Midbrain (tissue), 1 donor: ENCODE measurements at regions not wholly inside any gene's neighbourhood (a gene's known extent, or its start where the extent isn't known, plus 50 kb on each side); places are given as distances from the start of the nearest gene placed in this dataset.

Source experiments
- DNase-seq: peaks from one replicate; lab custom pipeline; 2025; lab: John Stamatoyannopoulos, UW

DNA sequence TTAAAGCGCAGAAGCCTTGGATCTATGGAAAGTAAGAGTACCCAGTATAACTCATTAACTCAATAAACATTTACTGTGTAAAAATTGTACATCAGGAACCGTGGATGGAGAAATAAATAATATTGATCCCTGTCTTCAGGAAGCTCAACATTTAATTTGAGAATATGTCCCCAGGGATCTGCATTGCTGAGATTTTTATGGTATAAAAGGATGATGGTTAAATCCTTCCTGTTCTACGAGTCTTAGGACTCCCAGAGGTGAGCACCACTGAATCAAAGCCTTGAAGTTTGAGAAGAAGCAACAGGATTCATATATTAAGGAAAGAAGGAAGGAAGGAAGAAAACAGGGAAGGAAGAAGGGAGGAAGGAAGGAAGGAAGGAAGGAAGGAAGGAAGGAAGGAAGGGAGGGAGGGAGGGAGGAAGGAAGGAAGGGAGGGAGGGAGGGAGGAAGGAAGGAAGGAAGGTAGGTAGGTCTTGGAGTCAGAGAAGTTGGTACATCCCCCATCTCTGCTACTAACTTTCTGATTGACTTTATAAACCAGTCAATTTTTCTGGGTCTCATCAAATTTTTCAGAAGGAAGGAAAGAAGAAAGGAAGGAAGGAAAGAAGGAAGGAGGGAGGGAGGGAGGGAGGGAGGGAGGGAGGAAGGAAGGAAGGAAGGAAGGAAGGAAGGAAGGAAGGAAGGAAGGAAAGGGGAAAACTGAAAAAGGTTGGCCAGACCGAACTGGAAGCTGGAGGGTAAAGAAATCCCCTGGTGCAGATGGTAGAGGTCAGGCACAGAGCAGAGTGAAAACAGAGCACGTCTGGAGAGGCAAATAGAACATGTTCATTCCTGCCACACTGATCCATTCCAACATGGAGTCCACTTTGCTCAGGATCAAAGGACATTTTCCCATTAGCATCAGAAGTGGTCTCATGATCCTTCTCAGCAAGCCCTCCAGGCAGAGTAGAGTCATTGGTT, 422.2 kb upstream of the CDH11 start:
- DNase-seq = no peak

DNA sequence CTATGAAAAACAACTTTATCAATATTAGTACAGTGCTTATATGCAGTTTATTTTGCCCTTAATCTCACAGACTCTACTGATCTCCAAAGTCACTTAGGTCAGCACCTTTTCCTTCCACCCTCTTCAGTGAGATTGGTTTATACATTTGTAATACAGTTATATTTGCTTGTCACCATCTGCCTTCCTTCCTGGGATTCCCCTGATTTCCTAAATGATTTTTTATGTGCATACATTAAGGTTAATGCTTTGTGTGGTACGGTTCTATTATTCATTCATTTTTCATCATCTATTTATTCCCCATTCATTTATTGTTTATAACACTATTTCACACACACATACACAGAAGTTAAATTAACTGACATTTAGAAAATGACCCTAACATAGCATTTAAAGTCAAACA, 419.8 kb upstream of the CDH11 start:
- no peak for DNase-seq

DNA sequence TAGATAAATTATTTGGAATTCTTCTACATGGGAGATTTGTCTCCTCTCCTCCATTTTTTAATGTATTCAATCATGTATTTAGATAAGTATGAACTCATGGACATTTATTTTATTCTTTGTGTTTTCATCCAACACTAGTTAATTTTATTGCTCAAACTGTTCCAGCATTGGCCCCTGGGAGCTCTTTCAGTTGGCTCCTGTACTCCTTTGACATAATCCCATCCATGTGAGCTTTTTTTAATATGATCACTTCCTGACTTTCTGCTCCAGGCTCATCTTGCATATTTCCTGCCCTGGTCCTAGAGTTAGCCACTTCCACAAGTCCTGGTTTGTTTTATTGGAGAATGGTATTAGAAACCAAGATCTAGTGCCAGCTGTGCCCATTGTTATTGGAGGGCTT, 419.0 kb upstream of the CDH11 start:
- DNase-seq = no peak

DNA sequence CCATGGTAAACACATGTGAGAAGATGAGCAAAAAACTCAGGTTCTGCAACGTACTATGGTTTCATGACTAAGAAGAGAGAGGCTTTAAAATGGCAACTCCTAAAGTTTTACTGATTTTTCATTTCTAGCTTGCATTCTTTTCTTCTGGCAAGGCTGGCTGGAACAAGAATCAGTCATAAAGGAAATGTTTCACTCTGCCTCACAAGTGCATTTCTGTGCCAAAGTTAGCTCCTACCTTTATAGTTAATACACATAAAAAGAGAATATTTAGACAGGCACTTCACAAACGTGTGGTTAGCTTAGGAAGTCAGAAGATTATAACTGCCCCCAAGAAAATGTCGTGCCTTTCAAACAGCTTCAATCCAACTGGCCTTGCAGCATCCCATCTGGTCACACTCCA, 417.1 kb upstream of the CDH11 start:
- no peak for DNase-seq

DNA sequence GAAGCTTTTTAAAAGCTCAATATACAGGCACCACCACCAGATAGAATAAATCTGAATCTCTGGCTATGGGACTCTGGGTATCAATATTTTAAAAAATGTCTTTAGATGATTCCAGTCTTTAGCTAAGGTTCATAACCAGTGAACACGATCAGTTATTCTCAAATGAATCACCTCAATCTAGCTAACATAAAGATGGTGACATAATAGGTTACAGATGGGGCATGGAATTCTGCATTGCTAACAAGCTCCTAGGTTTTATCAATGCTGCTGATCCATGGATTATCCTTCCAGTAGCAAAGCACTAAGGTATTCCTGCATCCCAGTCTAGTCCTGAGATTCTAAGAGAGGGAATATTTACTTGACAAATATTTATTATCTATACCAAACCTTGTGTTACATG, 415.5 kb upstream of the CDH11 start:
- no peak for DNase-seq

DNA sequence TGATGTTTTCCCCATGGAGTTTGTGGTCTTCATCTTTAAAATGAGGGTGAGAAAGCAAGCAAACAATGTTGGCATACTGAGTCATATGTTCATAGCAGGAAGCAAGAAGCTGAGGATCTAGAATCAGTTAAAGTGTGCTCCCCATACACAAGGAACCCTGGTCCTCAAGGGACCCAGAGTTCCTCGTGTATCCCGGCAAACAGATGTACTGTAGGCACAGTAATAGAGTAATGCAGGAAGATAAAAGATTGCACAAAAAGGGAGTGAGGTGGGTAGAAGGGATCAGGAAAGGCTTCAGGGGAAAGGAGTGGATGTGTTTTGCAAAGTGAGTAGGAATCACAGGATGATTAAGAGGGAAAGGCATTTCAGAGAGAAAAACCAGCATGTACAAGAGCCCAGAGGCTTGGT, 412.3 kb upstream of the CDH11 start:
- DNase-seq = no peak

DNA sequence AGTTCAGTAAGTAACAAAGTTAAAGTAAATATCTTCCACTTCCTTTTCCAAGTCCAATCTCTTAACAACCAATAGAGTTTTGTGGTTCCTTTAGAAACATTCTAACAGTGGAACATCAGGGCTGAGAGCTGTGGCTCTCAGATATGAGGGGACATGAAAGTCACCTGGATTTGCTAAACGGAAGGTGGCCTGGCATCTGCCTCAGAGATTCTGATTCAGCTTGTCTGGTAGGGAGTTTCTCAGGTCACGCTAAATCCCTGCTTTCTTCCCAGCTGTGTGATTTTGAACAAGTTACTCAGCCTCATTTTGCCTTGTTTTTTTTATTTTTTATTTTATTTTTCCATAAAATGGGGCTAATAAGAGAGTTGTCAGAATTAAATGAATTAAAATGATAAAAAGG, 411.0 kb upstream of the CDH11 start:
- no peak for DNase-seq

DNA sequence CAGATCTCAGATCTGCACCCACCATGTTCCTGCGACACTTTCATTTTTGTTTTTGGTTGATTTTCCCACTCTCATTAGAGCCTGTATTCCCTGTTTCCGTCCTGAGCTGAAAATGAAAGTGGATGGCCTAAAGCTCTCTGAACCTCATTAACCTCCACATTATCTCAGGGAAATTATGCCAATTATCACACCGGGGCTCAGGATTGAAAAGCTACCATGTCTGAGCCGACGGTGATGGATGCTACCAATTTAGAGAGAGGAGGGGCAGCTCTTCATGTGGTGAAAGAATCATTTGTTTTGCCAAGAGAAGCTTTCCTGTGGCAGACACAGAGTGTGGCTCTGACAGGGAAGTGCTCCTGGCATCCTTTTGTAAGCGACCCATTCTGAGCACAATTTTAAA, 410.4 kb upstream of the CDH11 start:
- DNase-seq = no peak

DNA sequence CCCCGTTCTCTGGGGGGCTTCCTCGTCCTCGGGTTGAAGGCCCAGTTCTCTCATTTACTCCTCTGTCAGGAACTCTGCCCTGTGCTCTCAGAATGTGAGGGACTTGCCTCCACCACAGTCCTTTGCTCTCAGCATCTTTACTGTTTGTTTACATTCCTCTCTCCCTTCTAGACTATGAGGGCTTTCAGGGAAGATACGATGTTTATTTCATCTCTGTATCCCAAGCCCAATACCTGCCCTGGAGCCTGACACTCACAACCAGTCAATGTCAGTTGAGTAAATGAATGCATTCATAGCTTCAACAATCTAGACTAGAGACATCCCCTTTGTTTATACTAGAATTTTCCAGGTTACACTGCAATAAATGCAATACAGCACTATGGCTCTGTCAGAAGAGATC, 409.6 kb upstream of the CDH11 start:
- DNase-seq = no peak

DNA sequence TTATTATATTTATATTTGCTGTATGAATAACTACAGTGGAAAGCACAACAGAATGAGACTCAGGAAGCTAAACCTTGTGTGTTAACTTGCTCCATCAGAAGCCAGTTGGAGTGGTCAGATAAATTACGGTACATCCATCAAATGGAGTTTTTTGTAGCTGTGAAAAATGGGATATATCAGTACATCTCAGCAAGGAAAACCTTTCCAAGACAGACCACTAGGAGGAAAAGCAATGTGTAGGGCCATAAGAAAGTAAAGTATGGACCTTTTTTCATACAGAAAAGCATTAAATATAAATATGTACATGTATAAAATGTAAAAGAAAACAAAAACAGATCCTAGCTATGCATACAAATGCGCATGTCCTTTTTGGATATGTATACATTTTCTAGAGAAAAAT, 403.8 kb upstream of the CDH11 start:
- DNase-seq = no peak

DNA sequence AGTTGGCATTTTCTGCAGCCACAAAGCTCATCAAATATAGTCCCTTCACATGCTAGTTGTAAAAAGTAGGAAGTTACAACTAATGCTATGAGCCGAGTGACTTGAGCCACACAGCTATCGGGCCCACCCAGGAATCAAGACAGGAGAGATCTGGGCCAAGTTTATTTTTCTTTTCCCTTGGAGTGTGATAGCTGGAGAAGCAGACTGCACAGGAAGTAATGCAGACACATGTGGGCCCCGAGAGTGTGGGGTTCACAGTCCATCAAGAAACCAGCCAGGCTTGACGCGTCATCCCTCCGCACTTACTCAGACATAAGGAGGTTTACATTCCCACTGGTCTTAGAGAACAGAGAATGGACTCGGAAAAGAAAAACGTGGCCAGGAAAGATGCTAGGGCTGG, 403.1 kb upstream of the CDH11 start:
- DNase-seq = no peak

DNA sequence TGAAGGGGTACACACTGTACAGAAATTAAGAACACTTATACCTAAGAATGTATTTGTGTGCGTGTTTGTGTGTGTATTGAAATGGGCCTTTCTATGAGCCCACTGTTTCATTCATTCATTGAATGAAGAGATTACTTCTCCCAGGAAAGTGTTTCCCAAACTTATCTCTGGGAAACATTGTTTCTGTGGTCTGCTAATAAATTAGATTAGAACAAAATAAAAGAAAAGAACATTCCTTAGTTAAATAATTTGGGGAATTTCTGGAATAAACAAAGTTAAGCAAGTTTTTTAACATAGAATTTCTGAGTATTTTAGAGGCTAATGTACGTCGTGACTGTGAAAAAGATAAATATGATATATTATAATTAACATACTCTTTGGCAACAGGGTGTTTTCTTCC, 402.4 kb upstream of the CDH11 start:
- DNase-seq = no peak

DNA sequence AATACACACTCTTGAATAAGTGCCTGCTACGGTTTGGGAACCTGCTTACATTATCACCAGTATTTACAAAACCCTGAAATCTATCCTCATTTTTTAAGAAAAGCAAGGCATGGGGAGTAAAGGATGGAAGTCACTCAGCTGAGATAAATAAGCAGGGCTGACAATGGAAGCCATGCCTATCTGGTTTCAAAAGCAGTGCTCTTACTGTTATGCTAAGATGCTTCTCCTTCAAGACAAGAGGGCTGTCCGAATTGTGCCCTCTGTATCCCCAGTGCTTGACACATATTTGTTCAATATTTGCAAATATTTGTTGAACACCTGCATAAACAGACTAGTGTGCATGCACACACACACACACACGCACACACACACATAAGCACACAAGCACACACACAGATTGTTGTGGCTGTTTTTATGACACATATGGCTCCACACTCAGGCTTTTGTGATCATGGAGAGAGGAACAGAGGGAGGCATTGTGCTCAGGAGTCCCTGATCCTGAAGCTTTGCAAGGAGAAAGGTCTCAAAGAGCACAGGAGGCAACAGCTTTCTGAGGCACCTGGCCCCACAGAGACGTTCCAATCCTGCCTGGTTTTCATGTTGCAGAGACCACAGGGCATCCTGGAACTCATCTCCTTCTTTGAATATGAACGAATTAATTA, 401.6 kb upstream of the CDH11 start:
- no peak for DNase-seq

DNA sequence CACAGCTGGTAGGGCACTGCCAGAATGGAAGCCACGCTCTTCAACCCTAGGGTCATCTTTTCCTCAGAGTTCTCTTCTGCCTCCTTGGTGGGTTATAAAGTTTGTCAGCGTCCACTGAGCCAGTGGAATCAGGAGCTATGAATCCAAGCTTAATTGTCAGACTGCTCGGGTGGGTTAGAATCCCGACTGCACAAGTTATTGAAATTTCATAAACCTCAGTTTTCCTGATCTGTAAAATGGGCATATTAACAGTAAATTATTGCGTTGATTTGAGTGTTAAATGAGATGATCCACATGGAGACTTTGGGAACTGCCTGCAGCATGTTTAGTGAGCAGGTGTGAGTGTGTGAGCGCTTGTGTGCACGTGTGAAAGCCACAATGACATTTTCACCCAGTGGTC, 400.5 kb upstream of the CDH11 start:
- DNase-seq = no peak

DNA sequence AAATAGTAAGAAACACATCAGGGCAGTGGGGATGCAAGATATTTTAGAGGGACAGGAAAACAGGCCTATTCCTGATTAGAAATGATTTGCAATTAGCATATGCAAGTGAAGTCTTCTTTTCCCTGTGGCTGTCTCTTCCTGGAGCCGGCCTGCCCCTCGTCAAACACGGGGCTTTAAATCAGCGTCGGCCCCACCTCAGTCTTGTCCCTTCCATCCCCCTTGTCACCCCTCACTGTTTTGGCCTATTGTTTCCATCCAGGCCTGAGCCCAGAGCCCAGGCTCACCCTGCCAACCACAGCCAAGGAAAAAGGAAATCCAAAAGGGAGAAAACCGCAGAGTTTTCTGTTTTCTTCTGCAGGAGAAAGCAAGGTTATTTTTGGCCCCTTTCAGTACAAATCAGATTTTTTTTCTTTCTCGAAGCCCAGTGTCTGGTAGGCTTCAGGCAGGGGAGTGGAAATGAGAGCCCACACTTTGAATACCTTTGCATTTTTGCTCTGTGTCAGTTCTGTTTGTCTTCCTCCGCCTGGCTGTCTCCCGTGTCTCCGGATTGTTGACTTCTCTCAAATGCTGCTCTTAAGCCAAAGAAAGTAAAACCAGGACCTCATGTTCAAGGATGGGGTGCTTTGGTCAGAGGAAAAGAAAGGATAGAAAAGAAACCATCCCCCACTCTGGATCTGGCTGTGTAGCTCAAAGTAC, 399.9 kb upstream of the CDH11 start:
- no peak for DNase-seq

DNA sequence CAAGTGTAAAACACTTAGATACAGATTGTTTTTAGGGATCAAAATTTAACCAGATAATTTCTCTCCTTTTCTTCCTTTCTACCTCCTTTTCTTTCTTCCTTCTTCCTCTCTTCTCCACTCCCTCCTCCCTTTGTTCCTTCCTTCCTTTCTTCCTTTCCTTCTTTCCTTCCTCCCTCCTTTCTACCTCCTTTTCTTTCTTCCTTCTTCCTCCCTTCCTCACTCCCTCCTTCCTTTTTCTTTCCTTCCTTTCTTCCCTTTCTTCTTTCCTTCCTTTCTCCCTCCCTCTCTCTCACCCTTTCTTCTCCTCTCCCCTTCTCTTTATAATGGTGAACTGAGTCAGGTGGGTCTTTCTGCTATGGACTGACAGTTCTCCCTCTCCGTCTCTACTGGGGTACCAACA, 397.5 kb upstream of the CDH11 start:
- DNase-seq = no peak

DNA sequence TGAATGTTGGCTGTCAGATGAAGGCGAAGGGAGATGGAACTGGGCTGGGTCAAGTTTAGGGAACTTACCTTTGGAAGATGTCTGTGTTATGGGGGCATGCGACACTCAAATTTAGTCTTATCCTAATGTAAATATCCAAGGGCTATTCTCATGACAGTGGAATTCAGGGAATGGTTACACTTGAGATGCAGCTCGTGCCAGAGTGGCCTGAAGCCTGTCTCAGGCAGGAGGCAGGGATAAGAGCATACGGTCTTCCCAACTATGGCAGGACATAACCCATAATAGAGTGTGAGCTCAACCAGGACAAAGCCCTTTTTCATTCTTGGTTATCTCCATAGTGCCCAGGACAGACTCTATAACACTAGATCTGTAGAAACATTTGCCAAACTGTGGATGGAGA, 393.3 kb upstream of the CDH11 start:
- DNase-seq = no peak

DNA sequence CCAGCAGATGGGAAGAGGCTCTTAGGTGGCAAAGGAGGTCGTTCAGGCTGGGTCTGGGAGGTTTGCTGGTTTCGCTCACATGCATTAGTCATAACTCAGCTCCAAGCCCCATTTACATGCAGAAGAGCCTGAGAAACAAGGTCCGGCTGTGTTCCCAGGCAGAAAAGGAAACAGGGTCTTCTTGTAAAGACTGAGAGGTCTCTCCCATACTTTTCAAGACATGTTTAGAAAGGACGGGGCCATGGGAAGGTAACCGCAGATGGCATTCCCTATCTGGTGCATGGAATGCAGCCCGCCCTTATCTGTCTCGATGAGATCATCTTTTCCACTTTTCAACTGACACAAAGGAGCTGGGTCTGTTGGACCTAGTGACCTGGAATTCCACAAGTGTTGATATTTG, 389.0 kb upstream of the CDH11 start:
- DNase-seq = no peak

DNA sequence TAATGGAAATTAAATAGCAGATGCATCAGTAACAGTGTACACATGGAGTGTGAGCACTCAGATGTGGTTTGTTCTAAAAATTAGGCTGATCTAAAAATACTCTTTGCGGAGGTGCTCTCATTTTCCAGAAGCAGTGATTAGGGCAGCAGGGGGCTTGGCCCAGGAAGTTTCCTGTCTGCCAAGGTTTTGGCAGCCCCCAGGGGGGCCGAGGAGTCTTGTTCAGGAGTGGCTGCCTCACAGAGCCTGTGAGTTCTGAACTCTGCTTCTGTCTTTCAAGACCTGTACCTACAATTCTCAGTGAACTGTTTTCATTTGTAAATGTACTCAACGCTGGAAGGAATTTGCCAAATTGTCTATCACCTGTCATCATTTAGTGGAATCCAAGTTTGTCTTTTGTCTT, 388.4 kb upstream of the CDH11 start:
- DNase-seq = no peak

DNA sequence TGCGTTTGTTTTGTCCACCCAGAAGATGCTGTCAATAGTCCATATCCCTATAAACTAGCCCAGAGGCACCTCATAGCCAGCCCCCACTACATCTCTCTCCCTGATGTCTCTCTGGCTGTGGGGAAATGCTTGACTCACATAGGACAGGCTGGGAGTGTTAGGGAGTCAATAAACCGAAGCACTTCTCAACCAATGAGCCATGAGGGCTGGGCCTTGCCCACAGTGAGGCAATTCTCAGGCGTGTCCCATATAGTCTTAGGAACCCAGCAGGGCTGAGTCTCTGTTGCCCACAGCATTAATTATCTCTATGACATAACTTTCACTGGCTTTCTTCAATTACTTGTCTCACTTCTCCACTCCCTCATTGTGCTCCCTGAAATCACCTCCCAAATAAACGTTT, 387.3 kb upstream of the CDH11 start:
- no peak for DNase-seq

DNA sequence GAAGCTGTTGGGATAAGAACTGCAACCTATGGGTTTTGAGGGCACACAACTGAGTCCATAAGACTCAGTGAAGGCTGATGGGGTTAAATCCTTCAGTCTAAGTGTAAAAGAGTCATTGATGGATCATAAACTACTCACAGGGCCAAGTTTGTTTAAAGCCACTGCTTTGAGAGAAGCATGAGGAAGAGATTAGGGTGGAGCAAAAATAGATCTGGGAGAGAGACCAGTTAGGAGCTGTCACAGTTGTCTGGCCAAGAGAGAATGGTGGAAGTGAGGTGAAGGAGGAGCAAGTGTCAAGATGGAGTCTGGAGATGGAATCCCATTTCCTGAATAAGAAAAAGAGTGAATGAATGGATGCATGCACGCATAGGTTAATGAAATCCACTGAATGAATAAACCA, 379.1 kb upstream of the CDH11 start:
- DNase-seq = no peak

DNA sequence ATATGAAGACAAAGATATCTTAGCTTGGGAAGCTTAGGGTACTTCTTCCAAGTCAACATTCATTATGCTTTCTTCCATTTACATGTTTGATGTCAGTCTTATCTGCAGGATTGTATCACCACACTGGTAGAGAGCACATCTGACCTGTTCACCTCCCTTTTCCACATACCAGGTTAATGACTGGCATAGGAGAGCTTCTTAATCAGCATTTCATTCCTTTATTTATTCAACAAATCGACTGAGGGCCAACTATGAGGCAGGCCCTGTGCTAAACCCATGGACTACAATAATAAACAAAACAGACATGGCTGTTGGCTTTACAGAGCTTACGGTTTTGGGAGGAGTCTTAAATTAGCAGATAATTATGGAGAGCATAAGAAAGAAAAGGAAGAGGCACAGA, 378.1 kb upstream of the CDH11 start:
- DNase-seq = no peak

DNA sequence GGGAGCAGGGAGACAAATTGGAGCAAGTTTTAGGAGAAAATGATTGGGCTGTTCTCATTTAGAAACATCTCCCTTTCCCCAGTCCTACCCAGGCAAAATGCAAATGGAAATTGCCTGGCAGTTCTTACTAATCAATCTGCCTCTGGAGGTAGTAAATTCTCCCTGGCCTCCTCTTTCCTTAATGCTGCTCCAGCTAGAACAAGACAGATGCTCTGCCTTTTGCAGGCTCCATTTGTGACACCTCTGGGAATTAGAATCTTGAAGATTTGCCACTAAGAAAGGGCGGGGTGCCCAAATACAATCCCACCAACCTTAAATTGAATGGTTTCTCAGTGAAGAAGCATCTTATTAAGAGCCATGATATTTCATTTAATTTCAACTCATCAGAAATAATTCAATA, 377.7 kb upstream of the CDH11 start:
- no peak for DNase-seq
